HEK293 (cell line): ENCODE measurements at regions not wholly inside any gene's neighbourhood (a gene's known extent, or its start where the extent isn't known, plus 50 kb on each side); places are given as distances from the start of the nearest gene placed in this dataset.

Experiments
- CTCF ChIA-PET: fragments of 350-600 bp; formaldehyde crosslinking; extraction: SDS; loops from one replicate; lab custom pipeline; 2021; ENCODE audit warnings: antibody characterized with exemption; lab: Yijun Ruan, JAX
- POLR2A ChIA-PET: fragments of 300-600 bp; formaldehyde crosslinking; extraction: SDS; loops from one replicate; lab custom pipeline; 2020; ENCODE audit warnings: antibody characterized with exemption, inconsistent platforms; lab: Yijun Ruan, JAX
- H3K27ac ChIP-seq: fragments of 200-500 bp; sonication (Bioruptor generic); 2 replicates; pipeline ENCODE4 v1.5.1; 2014; ENCODE audit warnings: low read depth, low read length, control low read depth, inconsistent platforms; ENCODE audit errors: extremely low read depth
- H3K36me3 ChIP-seq, 2 experiments: fragments of 200-500 bp in 1 of 2; sonication (Bioruptor generic) in 1 of 2; 1 replicate in 1 of 2; 2 replicates in 1 of 2; pipeline ENCODE4 v1.5.1; 2014 to 2017; ENCODE audit warnings: inconsistent platforms in 2 of 2, low read length in 2 of 2; ENCODE audit not compliant: control insufficient read depth in 2 of 2, insufficient read depth in 1 of 2
- H3K4me1 ChIP-seq: fragments of 200-500 bp; sonication (Bioruptor generic); 2 replicates; pipeline ENCODE4 v1.5.1; 2014; ENCODE audit warnings: mild to moderate bottlenecking, low read length, inconsistent platforms; ENCODE audit not compliant: control insufficient read depth, insufficient read depth
- H3K4me3 ChIP-seq: 2 replicates; pipeline ENCODE4 v1.5.1; 2011; ENCODE audit warnings: low read depth, mild to moderate bottlenecking, control low read depth, low read length, moderate library complexity
- H3K9me3 ChIP-seq: fragments of 200-500 bp; sonication (Bioruptor generic); 2 replicates; pipeline ENCODE4 v1.5.1; 2014; ENCODE audit warnings: low read depth, low read length, inconsistent platforms; ENCODE audit not compliant: control insufficient read depth, insufficient read depth
- ATF2 ChIP-seq: fragments of 450-650 bp; formaldehyde crosslinking; IDR thresholded peaks from 2 replicates; pipeline ENCODE4 v1.5.1; 2016; ENCODE audit warnings: missing biosample characterization, missing genetic modification characterization, low read depth
- OVOL3 ChIP-seq: fragments of 450-650 bp; formaldehyde crosslinking; IDR thresholded peaks from 2 replicates; pipeline ENCODE4 v1.5.1; 2016; ENCODE audit warnings: missing biosample characterization, missing genetic modification characterization
- PRDM1 ChIP-seq: fragments of 450-650 bp; formaldehyde crosslinking; IDR thresholded peaks from 2 replicates; pipeline ENCODE4; 2016; ENCODE audit warnings: missing biosample characterization, missing genetic modification characterization
- PRDM4 ChIP-seq: fragments of 450-650 bp; formaldehyde crosslinking; IDR thresholded peaks from 2 replicates; pipeline ENCODE4 v1.5.1; 2017; ENCODE audit warnings: missing biosample characterization, missing genetic modification characterization
- SP3 ChIP-seq: fragments of 450-650 bp; formaldehyde crosslinking; IDR thresholded peaks from 2 replicates; pipeline ENCODE4 v1.5.1; 2016; ENCODE audit warnings: missing biosample characterization, missing genetic modification characterization
- WT1 ChIP-seq: fragments of 450-650 bp; formaldehyde crosslinking; IDR thresholded peaks from 2 replicates; pipeline ENCODE4 v1.5.1; 2016; ENCODE audit warnings: missing biosample characterization, missing genetic modification characterization
- ZBTB1 ChIP-seq: fragments of 450-650 bp; formaldehyde crosslinking; IDR thresholded peaks from 2 replicates; pipeline ENCODE4 v1.5.1; 2016; ENCODE audit warnings: missing biosample characterization, missing genetic modification characterization
- ZBTB48 ChIP-seq: fragments of 450-650 bp; formaldehyde crosslinking; IDR thresholded peaks from 2 replicates; pipeline ENCODE4 v1.5.1; 2016; ENCODE audit warnings: missing biosample characterization, missing genetic modification characterization
- ZBTB7A ChIP-seq: fragments of 450-650 bp; formaldehyde crosslinking; IDR thresholded peaks from 2 replicates; pipeline ENCODE4 v1.5.1; 2016; ENCODE audit warnings: low read depth, missing biosample characterization, missing genetic modification characterization
- ZBTB8A ChIP-seq: fragments of 450-650 bp; formaldehyde crosslinking; IDR thresholded peaks from 2 replicates; pipeline ENCODE4 v1.5.1; 2016; ENCODE audit warnings: missing biosample characterization, missing genetic modification characterization
- ZNF133 ChIP-seq: fragments of 450-650 bp; formaldehyde crosslinking; IDR thresholded peaks from 2 replicates; pipeline ENCODE4 v1.5.1; 2016; ENCODE audit warnings: missing biosample characterization, missing genetic modification characterization
- ZNF174 ChIP-seq: fragments of 450-650 bp; formaldehyde crosslinking; IDR thresholded peaks from 2 replicates; pipeline ENCODE4 v1.5.0; 2017; ENCODE audit warnings: missing biosample characterization, mild to moderate bottlenecking, missing genetic modification characterization
- ZNF202 ChIP-seq: fragments of 450-650 bp; formaldehyde crosslinking; IDR thresholded peaks from 2 replicates; pipeline ENCODE4 v1.5.1; 2016; ENCODE audit warnings: missing biosample characterization, missing genetic modification characterization, borderline replicate concordance
- ZNF211 ChIP-seq: fragments of 450-650 bp; formaldehyde crosslinking; IDR thresholded peaks from 2 replicates; pipeline ENCODE4 v1.5.1; 2016; ENCODE audit warnings: low read depth, missing biosample characterization, missing genetic modification characterization
- ZNF555 ChIP-seq: fragments of 450-650 bp; formaldehyde crosslinking; conservative IDR thresholded peaks from 2 replicates; pipeline ENCODE4 v1.5.1; 2017; ENCODE audit warnings: missing biosample characterization, mild to moderate bottlenecking, missing genetic modification characterization, inconsistent platforms
- ZNF596 ChIP-seq: fragments of 450-650 bp; IDR thresholded peaks from 2 replicates; pipeline ENCODE4 v1.5.0; 2018; ENCODE audit warnings: missing biosample characterization, mild to moderate bottlenecking, missing genetic modification characterization, moderate library complexity
- ZNF626 ChIP-seq: fragments of 450-650 bp; sonication (Bioruptor Pico); formaldehyde crosslinking; IDR thresholded peaks from 2 replicates; pipeline ENCODE4 v1.5.1; 2018; ENCODE audit warnings: missing biosample characterization, missing genetic modification characterization, inconsistent platforms
- ZNF639 ChIP-seq: fragments of 450-650 bp; formaldehyde crosslinking; IDR thresholded peaks from 2 replicates; pipeline ENCODE4 v1.5.1; 2016; ENCODE audit warnings: missing biosample characterization, missing genetic modification characterization
- ZNF701 ChIP-seq: fragments of 450-650 bp; formaldehyde crosslinking; IDR thresholded peaks from 2 replicates; pipeline ENCODE4 v1.5.1; 2016; ENCODE audit warnings: missing biosample characterization, missing genetic modification characterization
- ZNF785 ChIP-seq: fragments of 450-650 bp; formaldehyde crosslinking; IDR thresholded peaks from 2 replicates; pipeline ENCODE4 v1.5.1; 2016; ENCODE audit warnings: missing biosample characterization, missing genetic modification characterization
- ZSCAN23 ChIP-seq: fragments of 450-650 bp; formaldehyde crosslinking; IDR thresholded peaks from 2 replicates; pipeline ENCODE4 v1.5.1; 2016; ENCODE audit warnings: missing biosample characterization, missing genetic modification characterization
- TF ChIP-seq, protein P1 (sequence below): fragments of 450-650 bp; formaldehyde crosslinking; IDR thresholded peaks from 2 replicates; pipeline ENCODE4 v1.5.1; 2016; ENCODE audit warnings: missing biosample characterization, missing genetic modification characterization
- TF ChIP-seq, protein P2 (sequence below): fragments of 450-650 bp; formaldehyde crosslinking; IDR thresholded peaks from 2 replicates; pipeline ENCODE4 v1.5.1; 2016; ENCODE audit warnings: missing biosample characterization, missing genetic modification characterization
- TF ChIP-seq, protein P3 (sequence below): fragments of 450-650 bp; formaldehyde crosslinking; IDR thresholded peaks from 2 replicates; pipeline ENCODE4 v1.5.1; 2016; ENCODE audit warnings: missing biosample characterization, missing genetic modification characterization

GRCh38 chr7:136312592-136312991, 335.4 kb upstream of the MTPN start (continued):
- TF ChIP-seq ZNF639 (no peak), ZNF701 (no peak), ZNF626 (no peak), ZNF202 (tag by site-specific recombination) (no peak), ZNF211 (tag by site-specific recombination) (no peak), ZNF555 (tag by site-specific recombination) (no peak), ZBTB7A (no peak), ZNF785 (tag by site-specific recombination) (no peak), ZBTB48 (tag by site-specific recombination) (no peak), ZNF133 (tag by site-specific recombination) (no peak)
- TF ChIP-seq, protein P1, sequence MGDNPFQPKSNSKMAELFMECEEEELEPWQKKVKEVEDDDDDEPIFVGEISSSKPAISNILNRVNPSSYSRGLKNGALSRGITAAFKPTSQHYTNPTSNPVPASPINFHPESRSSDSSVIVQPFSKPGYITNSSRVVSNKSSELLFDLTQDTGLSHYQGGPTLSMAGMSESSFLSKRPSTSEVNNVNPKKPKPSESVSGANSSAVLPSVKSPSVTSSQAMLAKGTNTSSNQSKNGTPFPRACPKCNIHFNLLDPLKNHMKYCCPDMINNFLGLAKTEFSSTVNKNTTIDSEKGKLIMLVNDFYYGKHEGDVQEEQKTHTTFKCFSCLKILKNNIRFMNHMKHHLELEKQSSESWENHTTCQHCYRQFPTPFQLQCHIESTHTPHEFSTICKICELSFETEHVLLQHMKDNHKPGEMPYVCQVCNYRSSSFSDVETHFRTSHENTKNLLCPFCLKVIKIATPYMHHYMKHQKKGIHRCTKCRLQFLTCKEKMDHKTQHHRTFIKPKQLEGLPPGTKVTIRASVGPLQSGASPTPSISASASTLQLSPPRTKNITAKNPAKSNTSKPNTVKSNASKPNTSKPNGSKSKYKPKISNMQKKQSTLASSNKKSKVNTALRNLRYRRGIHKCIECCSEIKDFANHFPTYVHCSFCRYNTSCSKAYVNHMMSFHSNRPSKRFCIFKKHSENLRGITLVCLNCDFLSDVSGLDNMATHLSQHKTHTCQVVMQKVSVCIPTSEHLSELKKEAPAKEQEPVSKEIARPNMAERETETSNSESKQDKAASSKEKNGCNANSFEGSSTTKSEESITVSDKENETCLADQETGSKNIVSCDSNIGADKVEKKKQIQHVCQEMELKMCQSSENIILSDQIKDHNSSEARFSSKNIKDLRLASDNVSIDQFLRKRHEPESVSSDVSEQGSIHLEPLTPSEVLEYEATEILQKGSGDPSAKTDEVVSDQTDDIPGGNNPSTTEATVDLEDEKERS (tag by site-specific recombination), result no peak
- TF ChIP-seq, protein P2, sequence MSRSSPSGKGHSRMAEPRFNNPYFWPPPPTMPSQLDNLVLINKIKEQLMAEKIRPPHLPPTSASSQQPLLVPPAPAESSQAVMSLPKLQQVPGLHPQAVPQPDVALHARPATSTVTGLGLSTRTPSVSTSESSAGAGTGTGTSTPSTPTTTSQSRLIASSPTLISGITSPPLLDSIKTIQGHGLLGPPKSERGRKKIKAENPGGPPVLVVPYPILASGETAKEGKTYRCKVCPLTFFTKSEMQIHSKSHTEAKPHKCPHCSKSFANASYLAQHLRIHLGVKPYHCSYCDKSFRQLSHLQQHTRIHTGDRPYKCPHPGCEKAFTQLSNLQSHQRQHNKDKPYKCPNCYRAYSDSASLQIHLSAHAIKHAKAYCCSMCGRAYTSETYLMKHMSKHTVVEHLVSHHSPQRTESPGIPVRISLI (tag by site-specific recombination), result no peak

DNA sequence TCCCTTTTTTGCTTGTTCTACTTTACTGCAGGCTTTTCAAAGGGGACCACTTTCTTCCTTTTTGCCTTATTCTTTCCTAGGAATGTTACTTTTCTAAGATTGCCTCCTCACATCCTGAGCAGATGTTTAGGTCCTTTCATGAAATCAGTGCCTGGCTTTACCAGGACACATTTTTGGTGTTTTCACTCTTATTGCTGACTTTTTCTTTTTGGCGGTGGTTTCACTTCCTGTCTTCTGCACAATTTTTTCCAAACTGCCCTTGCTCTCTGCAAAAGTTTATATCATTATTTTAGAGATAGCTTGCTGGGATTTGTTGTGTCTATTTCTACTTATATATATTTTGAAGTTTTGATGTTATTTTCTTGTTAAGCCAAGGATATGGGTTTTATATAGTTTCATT, 332.2 kb upstream of the MTPN start:
- Histone ChIP-seq H3K36me3 (no peaks in the 10 kb centered on the region), H3K4me1 (no peaks in the 10 kb centered on the region)
- POLR2A ChIA-PET, result no interaction called here
- TF ChIP-seq ZNF174 (tag by site-specific recombination), result no peak
- TF ChIP-seq PRDM1 (tag by site-specific recombination), result peak; percentile 36; the same call in 1 of the 2 replicates
- TF ChIP-seq, all 188 proteins: peak for 1
- Histone ChIP-seq H3K4me3 (no peak overlapping the region), H3K27ac (no peak overlapping the region), H3K9me3 (no peaks in the 10 kb centered on the region)
- CTCF ChIA-PET, result interaction anchor here (0.7 kb wide), 1 partner anchor 563 kb away, joined by 3 read pairs; no protein-coding TSS in a partner anchor

GRCh38 chr7:136308230-136308629, 331.1 kb upstream of the MTPN start:
- Histone ChIP-seq H3K36me3 (no peaks in the 10 kb centered on the region), H3K9me3 (no peaks in the 10 kb centered on the region), H3K4me3 (no peak overlapping the region), H3K27ac (no peak overlapping the region), H3K4me1 (no peaks in the 10 kb centered on the region)
- ChIA-PET CTCF (no interaction called here), POLR2A (no interaction called here)
- TF ChIP-seq ZBTB48 (tag by site-specific recombination) (no peak), ZNF596 (tag by site-specific recombination) (no peak), OVOL3 (tag by site-specific recombination) (no peak), WT1 (tag by site-specific recombination) (no peak), ZBTB1 (tag by site-specific recombination) (no peak), ZSCAN23 (tag by site-specific recombination) (no peak), ZBTB8A (no peak), PRDM4 (tag by site-specific recombination) (no peak), ATF2 (tag by site-specific recombination) (no peak), SP3 (tag by site-specific recombination) (no peak)
- TF ChIP-seq, protein P3, sequence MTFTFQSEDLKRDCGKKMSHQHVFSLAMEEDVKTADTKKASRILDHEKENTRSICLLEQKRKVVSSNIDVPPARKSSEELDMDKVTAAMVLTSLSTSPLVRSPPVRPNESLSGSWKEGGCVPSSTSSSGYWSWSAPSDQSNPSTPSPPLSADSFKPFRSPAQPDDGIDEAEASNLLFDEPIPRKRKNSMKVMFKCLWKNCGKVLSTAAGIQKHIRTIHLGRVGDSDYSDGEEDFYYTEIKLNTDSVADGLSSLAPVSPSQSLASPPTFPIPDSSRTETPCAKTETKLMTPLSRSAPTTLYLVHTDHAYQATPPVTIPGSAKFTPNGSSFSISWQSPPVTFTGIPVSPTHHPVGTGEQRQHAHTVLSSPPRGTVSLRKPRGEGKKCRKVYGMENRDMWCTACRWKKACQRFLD (tag by site-specific recombination), result no peak
